Femur (tissue), 1 donor: ENCODE measurements at regions not wholly inside any gene's neighbourhood (a gene's known extent, or its start where the extent isn't known, plus 50 kb on each side); places are given as distances from the start of the nearest gene placed in this dataset.
"Not testable (repeated sequence)": the region's sequence is repeated elsewhere in the genome, so short reads cannot be mapped to it uniquely, and the experiment has no call there.

Source experiments
- DNase-seq: peaks from one replicate; pipeline ENCODE4 v3.0.0-alpha.2; 2017

DNA sequence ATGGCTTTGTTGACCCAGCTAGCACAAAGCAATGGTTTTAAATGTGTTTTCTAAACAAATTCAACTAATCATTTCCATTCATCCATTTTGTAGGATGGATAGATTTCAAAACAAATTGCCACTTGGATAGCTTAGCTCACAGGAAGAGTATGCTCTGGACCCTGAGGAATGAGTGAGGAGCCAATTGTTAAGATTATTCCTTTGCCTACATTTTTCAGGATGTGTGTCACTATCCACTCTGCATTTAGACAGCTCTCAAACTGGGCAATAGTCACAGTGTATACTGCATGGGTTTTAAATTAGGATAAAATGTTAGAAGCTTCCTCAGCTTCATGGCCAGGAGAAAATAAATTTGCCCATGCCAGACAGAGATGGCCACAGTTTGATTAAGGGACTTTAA lies 605.6 kb upstream of the TEX47 start:
- no peak for DNase-seq

DNA sequence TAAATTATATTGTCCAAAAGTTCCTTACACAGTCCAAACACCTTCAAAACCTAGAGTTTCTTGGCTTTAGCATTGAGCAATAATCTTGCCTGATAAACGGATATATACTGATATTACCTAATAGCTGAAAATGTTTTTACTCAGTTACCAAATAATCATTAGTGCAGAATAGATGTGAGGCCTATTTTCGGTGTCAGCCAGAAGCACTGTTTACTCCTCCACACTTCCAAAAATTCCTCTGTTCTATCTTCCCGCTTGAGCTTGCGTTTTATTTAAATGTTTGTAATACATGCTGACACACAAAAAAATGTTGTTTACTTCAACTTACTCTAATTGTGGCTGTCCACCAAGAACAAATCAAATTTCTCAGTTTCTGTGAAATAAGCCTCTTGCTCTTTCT lies 606.2 kb upstream of the TEX47 start:
- no peak for DNase-seq

DNA sequence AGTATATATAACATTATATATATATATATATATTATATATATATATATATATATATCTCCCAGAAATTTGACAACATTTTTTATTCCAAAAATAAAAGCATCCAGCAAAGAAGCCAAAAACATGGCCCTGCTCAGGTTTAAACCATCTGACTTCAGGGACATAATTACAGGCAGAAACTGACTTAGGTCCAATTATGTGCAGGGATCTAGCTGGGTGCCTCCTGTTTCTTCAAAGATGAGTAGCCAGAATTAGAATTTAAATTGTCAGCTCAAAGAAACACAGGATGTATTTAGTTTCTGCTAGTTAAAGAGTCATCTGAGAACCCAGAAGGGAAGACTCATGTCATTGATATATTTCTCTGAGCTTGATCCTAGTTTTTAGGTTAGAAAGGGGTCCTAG lies 656.4 kb upstream of the TEX47 start:
- DNase-seq = no peak

DNA sequence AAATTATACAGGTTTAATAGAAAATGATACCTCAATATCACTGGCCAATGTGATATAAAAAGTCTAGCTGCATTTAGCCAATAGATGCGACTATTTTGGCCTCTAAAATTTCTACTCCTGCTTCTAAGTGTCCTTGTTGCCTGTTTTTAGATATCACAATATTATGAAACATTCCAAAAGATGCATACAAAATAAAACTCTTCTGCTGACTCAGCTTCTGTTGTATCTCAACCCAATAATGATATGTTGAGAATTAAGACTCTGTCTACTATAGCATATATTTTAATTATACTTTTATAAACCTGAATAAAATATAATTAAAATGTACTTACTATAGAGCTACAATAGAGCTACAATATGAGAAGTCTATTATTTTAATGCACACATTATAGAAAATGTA lies 661.0 kb upstream of the TEX47 start:
- no peak for DNase-seq

DNA sequence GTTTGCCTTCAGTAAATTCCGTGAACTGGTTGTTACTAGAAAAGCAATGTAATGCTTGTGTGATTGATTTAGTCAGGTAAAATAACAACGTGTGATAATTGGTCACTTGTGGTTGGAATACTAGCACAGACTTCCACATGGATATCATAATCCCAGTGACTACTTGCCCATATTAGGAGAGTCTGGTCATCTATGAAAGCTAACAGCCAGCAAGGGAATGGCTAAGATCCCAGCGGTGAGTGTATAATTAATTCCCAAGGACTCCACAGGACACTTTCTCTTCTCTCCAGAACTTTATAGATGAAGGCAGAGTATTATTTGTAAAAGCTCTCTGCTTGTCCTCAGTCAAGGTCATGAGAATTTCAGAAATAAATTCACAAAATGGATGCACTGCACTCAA lies 662.6 kb upstream of the TEX47 start:
- DNase-seq = no peak

DNA sequence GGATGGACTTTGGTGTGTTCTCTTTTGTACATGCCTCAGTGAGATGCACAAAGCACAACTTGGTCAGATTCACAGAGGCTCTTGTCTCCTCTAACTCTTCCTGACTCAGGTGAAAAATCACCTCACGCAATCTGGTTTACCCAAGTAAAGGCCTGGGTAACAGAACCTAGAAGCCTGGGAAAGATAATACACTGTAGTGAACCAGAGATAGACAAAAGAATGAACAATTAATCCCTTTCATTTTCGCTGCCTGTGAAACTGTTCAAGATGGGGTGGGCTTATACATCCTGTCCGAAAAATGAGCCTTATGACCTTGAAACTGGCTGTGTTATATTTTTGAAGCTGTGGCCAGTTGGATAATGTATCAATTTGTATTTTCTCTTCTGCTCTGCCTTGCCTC lies 678.9 kb upstream of the TEX47 start:
- no peak for DNase-seq

DNA sequence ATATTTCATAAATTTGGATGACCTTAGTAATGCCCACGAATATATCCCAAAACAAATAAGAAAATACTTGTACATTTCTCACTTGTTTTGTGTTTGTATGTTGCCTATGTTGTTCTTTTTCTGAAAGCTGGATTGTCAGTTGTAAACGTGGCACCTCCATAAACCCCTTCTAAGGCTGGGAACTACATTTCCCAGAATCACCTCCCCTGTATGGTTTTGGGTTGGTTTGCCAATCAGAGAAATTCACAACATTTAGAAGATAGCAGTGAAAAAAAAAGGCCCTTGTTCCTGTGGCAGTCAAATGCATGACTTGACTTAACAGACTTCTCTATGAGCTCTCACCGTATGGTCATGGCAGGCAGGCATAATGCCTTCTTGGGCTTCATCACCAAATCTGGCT lies 676.3 kb upstream of the STEAP1 start:
- no peak for DNase-seq

DNA sequence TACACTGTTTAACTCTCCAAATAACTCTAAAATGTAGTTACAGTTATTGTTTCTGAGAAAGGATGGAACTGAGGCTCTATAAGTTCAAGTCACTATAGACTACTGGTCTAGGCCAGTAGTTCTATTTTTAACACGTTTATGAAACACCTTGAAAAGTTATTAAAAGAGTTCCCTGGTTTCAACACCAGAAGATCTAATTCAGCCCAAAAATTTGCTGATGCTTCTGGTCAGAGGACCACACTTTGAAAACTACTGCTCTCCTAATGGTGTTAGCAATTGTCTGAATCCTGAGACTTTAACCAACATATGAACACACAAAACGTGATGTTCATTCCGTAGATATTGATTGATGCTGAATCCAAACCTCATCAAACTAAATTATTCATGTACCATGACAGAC lies 658.6 kb upstream of the STEAP1 start:
- no peak for DNase-seq

DNA sequence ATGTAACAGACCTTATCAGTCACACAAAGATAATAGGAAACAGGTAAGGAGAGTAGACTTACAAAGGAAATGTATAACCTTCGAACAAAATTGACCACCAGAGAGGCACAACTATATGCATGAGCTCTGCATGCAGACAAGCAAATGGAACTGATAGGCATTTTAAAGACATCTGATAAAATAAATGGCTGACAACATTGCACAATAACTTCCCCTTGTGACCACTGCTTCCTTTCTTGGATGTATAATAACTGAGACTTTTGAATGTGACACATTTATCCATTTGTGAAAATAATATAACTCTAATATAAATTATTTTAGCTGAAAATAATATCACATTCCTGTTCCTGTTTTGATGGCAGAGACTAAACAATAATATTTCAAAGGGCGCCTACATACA lies 654.2 kb upstream of the STEAP1 start:
- DNase-seq = no peak

DNA sequence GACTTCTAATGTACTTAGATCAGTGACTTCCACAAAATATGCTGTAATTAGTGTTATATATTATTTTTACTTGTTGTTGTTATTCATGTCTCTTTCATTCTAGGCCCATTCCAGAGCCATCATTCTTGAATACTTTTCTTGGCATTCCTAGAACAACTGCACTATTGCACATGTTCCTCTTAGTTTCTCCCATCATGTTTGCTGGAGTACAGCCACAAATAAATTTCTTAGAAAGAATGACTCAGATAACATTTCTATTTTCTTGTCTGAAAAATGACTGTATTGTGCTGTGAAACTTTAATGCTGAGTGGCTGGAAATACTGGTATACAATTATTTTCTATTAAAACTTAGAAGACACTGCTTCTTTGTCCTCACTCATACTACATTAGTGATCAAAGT lies 651.0 kb upstream of the STEAP1 start:
- DNase-seq = no peak

DNA sequence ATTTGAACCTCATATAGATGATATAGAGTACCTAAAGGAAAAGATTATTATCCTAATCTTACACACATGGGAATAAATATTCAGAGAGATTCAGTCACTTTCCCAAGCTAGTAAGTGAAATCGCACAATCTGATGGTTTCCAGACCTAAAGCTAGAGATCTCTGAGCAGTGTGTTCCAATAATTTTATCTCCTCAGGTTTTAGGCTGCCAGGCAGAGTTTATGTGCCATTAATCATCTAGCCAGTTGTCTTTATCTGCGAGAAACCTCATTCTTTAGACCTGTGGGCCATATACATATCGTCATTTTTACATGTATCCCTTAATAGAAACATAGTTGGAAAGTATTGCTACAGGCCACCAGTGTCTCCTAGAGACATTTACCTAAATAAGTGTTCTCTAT lies 647.2 kb upstream of the STEAP1 start:
- DNase-seq = no peak

DNA sequence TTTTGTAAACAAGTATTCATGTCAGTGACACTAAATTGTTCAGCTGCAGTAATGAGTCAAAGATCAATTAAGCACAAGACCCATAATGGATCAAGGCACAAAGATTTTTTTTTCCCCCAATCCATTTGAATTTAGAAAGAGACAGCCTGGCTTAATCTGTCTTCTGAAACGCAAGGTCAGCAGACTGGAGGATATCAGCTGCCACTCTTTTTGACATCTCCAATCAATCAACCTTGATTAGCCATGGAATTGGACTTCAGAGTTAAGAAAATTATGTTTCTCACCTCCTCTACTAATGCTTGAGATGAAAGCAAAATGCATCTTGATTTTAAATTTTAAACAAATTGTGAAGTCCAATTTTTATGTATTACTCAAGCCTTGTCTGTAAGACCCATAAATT lies 642.4 kb upstream of the STEAP1 start:
- DNase-seq = no peak

DNA sequence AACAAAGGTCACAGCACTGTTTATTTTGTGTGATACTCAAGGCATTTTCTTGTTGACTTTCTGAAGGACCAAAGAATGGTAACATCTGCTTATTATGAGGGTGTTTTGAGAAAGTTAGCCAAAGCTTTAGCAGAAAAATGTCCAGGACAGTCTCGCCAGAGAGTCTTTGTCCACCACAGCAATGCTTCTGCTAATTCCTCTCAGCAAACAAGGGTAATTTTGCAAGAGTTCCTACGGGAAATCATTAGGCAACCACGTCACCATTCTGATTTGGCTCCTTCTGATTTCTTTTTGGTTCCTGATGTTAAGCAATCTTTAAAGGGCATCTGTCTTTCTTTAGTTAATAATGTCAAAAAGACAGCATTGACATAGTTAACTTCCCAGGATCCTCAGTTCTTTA lies 639.3 kb upstream of the STEAP1 start:
- no peak for DNase-seq

DNA sequence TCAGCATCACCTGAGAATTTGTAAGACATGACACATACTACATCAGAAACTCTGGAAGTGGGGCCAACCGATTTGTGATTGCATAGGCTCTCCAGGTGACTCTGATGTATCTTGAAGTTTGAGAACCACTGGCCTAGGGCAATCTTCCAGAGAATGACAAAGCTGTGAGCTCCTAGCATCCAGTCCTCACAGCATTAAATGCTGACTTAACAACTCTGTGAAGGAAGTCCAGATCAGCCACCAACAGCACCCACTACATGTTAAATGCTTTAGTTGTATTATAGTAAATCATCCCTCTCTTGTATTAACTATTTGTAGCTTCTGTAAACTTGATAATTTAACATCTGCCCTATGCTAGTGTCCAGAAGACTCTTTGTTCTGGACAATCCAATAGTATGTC lies 636.5 kb upstream of the STEAP1 start:
- DNase-seq = no peak

DNA sequence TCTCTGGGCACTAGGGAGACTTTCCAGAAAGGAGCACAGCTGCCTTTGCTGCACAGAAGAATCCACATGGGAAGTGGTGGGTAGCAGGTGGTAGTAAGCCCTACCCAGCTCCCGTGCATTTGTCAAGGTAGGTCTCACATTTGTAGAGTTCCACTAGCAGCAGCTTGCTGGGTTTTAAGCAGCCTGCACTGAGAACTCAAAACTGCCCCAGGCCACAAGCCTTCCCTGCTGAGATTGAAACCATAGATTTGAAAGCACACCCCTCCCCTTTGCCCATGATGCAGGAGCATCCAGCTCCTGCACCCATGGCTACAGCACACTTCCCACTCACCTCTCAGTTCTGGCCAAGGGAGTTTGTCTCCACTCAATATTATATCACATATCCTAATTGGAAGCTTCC lies 604.5 kb upstream of the STEAP1 start:
- DNase-seq = no peak

DNA sequence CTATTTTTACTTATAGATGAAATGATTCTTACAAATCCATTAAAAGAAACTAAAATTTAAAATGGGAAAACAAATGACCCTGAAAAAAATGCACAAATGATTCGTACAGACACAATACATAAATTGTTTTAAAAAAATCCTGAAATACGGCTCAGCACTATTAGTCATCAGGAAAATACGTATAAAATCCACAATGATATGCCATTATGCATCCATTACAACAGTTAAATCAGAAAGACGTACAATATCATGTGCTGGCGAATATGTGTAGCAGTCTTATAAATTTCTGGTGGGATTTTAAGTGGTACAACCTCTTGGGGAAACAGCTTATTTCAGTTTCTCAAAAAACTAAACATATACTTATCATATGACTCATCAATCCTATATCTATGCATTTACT lies 600.1 kb upstream of the STEAP1 start:
- no peak for DNase-seq

DNA sequence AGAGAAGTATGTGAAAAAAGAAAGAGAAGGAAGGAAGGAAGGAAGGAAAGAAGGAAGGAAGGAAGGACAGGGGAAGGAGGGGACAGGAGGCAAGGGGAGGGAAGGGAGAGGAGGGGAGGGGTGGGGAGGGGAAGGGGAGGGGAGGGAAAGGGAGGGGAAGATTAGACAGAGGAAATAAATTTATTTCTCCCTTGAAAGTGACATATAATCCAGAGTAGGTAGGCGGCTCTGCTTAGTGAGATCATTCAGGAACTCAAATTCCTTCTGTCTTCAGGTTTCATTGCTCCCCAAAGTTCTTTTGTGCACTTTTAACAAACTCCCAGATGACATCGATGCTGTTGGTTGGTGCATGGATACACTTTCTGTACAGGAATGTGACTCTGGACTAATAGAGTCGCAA lies 594.7 kb upstream of the STEAP1 start:
- DNase-seq = no peak

DNA sequence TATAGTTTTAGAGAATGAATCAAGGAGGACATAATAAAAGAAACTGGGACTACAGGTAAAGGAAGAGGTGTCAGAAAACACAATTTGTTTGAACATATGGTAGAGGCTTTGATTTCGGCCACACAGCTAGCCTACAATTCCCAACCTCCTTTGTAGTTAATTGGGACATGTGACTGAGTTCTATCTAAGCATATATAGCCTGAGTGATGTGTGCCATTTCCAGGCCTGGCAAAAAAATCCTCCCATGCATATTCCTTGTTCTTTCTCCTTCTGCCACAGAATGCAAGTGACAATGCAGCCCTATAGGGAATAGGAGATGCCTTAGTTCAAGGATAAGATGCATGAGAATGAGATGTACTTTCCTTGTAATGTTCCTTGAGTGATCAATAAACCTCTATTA lies 590.7 kb upstream of the STEAP1 start:
- no peak for DNase-seq

DNA sequence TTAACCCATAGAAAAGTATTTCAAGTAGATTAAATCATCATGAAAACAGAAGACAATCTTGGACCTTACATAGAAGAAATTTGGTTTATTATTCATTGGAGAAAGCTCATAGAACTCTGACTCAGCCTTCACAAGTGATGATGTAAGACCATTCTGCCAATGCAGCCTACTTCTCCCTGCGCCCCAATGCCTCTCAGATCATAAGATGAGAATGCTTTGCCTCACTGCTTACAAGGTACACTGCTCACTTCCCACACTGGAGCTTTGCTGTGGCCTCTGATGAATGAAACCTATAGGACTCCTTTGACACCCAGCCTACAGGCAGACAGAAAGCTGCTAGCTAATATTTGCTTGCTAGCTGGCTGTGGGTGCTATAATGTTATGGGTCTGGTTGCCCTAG lies 569.4 kb upstream of the STEAP1 start:
- no peak for DNase-seq

DNA sequence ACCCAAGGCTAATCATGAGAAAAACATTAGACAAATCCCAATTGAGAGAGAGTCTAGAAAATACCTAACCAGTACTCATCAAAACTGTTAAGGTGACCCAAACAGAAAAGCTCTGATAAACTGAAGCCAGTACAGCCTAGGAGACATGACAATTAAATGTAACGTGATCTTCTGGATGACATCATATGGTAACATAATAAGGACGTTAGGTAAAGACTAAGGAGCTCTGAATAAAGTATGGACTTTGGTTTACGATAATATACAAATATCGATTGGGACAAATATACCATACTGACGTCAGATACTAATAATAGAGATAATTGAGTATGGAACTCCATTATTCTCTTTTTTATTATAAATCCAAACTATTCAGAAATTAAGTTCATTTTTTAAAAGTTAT lies 561.1 kb upstream of the STEAP1 start:
- DNase-seq = no peak

DNA sequence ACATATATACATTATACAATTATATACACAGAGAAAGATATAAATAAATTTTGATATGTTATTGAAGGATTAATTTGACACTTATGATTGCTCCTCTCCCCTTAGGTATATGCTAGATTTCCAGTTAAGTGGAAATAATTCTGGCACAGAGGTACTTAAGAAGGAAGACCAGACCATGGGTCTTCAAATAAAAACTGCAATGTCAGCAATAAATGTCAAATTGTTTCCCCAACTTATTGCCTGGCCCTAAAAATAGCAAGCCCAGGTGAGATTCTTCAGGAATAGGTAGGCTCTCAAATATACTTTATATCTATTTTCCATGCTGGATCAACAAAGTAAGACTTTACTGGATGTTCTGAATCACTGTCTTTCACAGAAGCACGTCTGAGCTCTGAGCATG lies 551.3 kb upstream of the STEAP1 start:
- no peak for DNase-seq

DNA sequence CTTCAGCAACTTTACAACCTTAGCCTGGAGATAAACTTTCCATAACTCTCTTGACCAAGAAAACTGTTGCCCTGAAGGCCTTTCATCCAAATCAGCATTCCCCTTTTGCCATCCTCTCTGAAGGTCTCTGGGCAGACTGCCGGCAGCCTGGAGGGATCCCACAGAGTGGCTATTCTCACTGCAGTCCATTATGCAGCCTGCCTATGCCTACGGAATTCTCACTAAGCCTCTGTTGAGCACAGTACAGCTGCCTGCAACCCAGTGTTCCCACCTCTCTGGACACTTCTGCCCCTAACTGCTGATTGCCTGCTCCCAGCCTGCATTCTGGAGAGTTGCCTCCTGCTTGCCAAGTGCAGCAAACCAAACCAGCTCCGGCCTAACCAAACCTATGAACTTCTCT lies 548.9 kb upstream of the STEAP1 start:
- no peak for DNase-seq

DNA sequence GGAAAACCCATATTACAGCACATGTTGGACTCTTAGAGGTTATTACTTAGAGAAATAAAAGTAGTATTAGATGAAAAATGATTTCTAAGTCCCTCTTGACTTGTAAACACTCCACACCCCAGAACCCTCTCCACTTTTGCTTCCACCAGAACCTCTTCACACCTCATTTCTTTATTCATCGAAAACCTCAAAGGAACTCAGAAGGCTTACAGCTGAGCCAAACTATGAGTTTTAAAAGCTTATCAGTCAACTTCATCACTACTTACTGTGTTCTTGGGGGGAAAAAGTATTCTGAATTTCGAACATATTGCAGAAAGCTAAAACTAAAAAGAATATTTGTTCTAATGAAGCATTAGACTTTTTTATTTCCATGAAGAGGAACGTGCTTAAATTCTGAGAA lies 547.8 kb upstream of the STEAP1 start:
- no peak for DNase-seq

DNA sequence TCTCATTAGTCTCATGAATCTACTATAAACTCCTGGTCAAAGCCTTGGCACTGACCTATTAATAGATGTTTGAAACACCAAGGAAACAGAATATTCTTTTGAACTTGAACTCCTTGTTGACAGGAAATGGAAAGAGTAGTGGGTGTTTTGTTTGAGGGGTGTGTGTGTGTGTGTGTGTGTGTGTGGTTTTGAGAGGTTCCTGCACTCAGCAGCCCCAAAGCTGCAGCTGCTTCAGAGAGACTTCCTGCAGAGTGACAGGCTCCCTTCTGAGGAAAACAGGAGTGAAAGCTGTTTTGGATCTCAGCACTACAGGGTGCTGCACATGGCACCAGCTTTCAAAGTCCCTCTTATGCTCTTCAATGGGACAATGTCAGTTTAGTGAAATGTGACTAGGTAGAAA lies 546.5 kb upstream of the STEAP1 start:
- no peak for DNase-seq

DNA sequence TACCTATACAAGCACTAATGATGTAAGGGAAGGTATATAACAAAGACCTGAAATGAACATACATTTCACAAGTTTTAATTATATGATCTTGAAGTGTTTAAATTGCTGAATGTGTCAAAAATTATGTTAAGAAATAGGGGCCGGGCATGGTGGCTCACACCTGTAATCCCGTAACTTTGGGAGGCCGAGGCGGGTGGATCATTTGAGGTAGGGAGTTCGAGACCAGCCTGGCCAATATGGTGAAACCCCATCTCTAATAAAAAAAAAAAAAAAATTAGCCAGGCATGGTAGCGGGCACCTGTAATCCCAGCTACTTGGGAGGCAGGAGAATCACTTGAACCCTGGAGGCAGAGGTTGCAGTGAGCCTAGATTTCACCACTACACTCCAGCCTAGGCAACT lies 537.4 kb upstream of the STEAP1 start:
- not testable (repeated sequence) for DNase-seq

DNA sequence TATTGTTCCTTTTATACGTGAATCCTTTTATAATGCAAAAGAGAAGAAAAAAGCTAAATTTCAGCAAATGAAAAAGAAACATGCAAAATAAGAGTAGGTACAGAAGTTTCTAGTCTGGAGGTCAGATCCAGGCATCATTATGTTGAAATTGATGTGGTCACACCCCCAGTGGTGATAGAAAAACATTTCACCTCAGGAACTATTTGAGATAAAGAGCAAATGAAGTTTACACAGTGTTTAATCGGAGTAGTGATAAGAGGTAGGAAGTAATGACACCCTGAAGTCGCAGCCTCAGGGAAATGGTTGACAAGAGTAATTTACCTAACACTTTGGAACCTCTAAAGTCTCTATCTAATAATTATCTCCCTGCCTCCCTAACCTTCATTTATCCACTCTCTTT lies 536.0 kb upstream of the STEAP1 start:
- no peak for DNase-seq
